ENCODE measurements at regions not wholly inside any gene's neighbourhood (a gene's known extent, or its start where the extent isn't known, plus 50 kb on each side); places are given as distances from the start of the nearest gene placed in this dataset.

DNA sequence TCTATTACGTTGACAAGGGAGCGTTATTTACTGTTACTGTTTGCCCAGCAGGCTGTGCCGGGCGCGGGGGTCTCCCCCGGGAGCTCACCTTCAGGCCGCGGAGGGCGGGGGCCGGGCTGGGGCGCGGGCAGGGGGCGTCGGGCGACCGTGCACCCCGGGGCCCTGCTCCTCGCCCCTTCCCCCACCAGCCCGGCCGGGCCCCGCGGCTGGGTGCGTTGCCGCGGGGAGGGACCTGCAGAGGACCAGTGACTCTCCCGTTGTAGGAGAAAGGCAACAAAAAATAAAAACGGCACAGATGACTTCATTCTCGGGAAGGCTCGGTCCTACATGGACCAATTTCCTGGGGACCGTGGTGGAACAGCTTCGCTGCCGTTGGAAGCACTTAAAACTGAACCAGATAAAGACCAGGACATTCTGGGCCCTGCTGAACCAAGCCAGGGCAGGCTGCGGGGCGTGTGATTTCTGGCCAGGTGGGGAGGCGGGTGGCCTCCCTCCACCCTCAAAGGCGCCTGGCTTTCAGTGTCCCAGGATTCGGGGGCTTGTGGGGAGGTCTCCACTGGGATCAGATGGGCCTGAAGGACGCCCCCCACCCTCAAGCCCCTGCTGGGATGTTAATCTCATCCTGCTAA lies 57.4 kb downstream of the IGLL1 start:
- DNase-seq (ENCODE audit: low read depth in 4 of 4, low spot score in 2 of 4): no peak

DNA sequence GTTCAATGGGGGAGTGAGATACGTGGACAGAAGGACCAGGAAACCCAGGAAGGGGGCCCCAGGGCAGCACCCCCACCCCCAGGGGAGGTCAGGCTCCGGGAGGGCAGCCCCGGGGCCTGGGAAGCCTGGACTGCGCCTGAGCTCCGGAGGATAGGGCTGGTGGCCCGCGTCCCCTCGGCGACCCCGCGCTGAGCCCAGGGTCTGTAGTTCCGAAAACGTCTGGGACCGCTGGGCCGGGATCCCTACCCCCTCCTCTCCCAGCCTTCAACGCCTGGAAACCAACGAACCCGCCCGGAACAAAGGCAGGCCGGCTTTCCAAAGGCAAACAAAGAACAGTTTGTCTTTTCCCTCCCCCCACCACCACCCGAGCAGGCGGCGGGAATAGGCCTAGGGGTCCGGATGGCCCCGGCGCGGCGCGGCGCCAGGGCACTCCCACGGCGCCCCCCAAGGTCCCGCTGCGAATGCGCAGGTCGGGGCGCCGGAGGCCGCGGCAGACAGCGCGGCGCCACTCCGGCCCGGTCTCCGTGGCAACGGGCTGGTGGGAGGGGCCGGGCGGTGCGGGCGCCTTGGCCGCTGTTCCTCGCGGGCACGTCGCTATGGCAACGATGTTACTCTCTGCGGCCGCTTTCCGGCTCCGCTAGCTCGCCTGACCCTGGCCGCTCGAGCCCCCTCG lies 58.5 kb downstream of the IGLL1 start:
- peak; percentile 81 to 92 (median 86) for DNase-seq (ENCODE audit: low read depth in 4 of 4, low spot score in 2 of 4)

DNA sequence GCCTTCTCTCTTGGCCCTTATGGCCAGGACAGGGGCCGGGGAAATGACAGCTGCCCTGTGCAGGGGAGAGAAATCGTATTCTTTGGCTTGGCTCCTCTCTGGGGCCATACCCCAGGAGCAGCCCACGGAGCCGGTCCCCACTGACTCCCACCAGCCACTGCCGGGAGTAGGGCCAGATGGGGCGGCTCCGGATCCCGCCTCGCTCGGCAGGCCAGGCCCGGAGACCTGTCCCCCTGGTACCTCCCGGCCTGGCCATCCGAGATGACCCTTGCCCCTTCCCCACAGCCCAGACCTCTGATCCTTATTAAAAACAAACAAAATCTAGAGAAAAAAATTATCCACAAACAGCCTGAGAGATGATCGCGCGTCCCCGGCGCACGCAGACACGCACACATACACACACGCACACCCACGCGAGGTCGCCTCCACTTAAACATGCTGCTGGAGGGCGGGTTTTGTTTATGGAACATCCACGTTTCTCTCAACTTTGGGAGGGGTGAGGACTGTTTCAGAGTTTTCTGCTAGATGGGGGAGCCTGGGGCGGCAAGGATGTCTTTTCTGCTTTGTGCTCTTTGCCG lies 59.1 kb downstream of the IGLL1 start:
- peak in 1 of 4 donors; percentile 78 for DNase-seq (ENCODE audit: low read depth in 4 of 4, low spot score in 2 of 4)

DNA sequence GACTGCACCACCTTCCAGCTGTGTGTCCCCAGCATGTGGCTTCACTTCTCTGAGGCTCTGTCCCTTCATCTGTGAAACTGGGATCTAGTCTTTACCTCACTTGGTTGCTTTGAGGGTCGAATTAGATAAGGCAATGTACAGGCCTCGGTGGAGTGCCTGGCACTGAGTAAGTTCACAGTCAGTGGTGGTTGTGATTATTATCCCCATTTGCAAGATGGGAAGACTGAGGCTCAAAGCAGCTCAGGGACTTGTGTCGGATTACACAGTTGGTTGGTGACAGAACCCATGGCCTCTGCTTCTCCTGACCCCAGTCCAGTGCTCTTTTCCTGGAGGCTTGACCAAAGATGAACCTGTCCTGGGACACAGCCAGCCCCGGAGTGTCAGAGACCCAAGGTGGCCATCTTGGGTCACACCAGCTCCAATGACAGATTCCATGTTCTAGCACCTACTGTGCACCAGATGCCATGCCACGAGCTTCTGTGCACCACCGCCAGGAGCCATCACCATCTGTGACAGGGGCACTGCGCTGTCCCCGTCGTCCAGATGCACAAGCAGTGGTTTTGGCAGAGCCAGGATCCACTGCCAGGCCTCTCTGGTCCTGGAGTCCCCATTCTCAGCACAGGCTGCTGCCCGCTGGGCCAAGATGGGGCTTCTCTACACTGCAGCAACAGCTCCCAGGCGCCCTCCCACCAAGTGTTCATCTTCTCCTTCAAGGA lies 60.5 kb downstream of the IGLL1 start:
- no peak for DNase-seq (ENCODE audit: low read depth in 4 of 4, low spot score in 2 of 4)

DNA sequence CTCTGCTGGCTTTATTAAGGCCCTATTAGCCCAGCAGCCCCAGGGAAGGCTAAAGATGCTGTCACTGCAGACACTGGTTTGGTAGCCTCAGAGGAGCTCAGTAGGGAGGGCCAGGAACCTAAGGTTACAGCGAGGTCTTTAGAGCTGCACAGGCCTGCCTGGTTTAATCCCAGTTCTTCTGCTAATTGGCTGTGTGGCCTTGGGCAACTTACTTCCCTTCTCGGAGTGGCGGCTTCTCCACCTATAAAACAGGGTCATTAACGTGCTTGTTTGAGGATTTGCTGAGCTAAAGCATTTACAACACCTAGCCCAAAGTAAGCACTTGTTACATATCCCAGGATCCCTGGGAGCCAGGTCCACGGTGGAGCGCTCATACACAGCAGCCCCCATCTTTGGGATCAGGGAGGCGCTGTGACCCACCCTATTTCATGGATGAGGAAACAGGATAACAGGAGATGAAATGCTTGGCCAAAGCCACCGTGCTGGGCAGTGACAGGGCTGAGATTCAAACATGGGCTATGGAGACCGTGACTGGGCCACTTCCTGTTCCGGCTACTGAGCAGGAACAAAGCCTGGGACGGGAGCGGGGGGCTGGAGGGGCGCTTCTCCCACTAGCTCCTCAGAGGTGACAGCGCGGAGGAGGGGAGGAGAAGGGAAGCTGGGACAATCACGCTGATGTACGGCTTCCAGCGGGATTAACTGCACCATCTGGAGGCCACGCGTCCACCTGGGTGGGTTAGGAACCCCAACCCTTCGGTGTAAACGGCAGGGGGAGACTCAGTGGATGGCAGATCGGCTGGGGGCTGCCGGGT lies 61.5 kb downstream of the IGLL1 start:
- no peak for DNase-seq (ENCODE audit: low read depth in 4 of 4, low spot score in 2 of 4)

DNA sequence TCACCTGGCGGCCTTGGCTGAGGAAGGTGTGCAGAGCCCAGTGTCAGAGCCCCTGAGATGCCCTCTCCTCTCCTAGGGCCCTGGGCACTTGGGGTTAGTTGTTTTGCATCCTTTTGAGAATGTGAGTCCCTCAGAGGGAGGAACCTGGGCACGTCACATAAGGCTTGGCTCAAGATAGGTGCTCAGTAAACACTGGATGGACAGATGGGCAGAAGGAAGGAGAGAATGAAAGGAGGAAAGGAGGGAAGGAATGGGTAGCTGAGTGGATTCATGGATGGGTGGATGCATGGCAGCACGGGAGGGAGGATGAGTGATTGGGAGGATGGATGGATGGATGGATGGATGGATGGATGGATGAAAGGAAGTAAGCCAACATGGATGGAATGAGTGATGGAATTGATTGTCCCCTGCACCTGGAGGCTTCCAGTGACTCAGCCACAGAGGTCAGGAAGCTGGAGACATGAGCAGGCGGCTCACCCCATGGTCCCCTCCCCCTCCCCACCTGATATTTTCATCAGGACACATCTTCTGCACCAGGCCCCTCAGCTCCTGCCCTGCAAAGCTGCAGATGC lies 62.2 kb downstream of the IGLL1 start:
- no peak for DNase-seq (ENCODE audit: low read depth in 4 of 4, low spot score in 2 of 4)

DNA sequence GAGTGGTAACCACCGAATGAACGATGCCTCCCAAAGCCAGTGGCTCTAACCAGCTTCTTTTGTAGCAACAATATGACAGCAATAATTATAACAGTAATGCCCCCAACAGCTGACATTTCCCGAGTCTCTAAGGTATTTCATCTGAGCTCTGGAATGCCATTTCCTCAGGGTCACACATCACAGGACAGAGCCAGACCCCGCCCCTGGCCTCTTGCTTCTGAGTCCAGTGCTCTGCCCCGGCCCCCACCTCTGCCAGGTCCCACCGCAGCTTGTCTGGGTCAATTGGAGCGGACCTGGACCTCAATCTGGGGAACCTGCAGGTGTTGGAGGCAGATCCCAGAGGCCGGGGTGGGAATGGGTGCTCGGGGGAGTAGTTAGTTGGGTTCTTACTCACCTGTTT lies 63.8 kb downstream of the IGLL1 start:
- no peak for DNase-seq (ENCODE audit: low read depth in 4 of 4, low spot score in 2 of 4)

DNA sequence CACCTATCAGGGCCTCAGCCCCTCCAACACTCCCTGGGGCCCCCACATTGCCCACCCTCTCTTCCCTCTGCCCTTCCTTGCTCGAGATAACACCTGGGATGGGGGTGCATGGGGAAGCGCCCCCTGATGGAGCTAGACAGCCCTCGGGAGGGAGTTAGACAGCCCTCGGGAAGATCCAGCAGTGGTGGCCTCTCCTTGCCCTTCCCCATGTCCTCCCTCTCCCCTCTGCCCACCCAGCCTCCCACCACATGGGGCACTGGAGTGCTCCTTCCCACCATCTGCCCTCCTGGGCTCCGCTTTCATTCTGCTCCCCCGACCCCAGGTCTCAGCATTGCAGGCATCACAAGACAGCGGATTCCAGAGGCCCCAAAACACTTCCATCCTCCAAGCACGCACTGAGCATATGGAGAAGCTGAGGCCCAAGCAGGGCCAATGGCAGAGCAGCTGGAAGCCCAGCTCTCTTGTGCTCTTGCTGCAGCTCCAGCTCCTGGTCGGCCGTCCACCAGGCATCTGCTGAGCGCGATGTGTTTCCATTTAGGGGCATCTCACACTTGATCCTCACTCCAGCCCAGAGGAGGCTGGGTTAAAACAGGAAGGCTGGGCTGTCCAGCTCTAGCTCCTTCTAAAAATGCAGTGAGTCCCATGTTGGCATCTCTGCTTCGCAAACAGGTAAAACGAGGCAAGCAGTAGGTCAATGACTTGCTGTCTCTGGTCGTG lies 65.6 kb downstream of the IGLL1 start:
- no peak for DNase-seq (ENCODE audit: low read depth in 4 of 4, low spot score in 2 of 4)

DNA sequence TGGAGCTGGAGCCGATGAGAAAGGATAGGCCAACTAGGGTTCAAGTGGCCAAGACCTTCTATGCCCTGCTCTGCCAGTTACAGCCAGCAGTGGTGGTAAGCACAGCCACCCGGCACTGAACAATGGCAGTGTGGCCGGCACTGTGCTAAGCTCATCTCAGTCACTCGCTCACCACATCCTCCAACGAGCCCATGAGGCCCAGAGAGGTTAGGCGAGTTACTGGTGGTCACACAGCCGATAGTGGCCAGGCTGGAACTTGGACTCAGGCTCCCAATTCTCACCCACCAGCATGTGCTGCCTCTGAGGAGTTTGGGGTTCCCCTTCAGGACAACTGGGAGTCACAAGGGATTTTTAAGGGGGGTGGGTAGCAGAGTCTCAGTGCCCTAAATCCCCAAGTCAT lies 66.4 kb downstream of the IGLL1 start:
- DNase-seq (ENCODE audit: low read depth in 4 of 4, low spot score in 2 of 4): no peak

DNA sequence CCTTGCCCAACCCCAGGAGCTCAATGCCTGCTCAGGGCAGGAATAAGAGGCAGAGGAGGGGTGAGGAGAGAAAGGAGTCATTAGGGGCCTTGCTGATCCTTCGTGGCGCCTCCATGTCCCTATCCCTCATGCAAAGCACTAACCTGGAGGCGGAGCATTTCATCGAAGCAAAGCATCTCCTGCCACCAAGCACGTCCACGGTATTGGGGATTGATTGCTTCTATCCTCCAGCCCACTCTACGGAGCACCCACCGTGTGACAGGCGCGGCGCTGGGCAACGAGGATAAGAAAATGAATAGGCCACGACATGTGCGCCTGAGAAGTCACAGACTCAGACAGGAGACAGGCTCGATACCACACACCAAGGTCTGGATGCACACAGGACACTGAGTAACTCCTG lies 67.0 kb downstream of the IGLL1 start:
- no peak for DNase-seq (ENCODE audit: low read depth in 4 of 4, low spot score in 2 of 4)

DNA sequence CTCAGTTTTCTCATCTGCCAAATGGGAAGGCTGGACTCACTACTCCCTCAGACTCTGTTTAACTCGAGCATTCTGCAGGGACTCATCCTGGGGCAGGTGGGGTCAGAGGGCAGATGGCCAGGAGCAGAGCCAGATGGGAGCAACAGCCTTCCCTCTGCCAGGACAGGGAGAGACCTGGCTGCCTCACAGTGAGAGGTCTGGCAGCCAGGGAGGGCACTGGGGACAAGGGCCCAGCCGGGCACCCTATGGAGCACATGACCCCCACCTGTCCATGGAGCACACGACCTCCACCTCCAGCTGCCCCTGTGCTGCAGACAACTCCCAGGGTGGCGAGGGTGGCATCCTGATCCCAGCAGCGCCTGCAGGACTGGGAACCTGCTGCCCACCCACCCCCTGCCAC lies 67.4 kb downstream of the IGLL1 start:
- no peak for DNase-seq (ENCODE audit: low read depth in 4 of 4, low spot score in 2 of 4)

DNA sequence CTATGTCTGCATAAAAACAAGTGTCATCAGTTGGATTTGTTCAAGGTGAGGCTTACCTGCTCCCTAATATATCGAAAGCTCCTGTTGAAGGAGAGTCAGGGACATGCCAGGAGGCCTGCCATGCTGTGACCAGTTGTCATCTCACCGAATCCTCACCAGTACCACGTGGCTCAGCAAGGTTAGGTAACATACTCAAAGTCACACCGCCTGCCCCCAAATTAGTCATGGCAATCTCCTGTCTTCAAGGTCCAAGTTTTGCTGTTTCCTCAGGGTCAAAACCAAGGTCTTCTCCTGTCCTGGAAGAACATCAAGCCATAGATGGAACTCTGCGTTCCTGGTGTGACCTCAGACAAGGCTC lies 67.8 kb downstream of the IGLL1 start:
- no peak for DNase-seq (ENCODE audit: low read depth in 4 of 4, low spot score in 2 of 4)

DNA sequence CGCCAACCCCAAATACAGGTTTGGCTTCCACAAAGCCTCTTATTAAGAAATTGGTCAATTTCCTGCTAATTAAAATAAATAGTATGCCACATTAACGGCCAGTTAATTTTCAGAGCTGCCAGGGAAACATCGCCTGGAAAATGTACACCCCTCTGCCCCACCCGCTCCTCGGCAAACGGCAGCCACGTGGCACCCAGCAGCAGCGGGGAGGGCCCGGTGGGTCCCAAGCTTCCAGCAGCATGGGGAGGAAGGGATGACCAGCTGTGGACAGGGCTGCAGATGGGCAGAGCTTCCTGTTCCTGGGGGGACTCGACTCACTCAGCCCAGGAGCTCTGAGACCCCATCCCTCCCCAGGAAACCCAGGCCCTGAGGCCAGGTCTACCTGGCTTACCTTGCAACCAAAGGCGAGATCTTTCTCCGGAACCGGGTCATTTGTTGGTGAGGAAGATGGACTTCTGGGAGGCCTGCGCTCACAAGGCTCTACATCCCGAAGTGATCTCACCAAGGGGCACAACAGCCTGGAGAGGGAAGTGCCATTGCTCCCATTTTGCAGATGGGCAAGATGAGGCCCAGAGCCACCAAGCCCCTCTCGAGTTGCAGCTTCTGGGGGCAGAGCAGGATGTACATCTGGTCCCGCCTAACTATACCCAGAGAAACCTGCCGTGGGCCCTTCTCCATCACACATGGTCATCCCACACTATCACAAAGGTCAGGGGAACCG lies 68.3 kb downstream of the IGLL1 start:
- no peak for DNase-seq (ENCODE audit: low read depth in 4 of 4, low spot score in 2 of 4)

DNA sequence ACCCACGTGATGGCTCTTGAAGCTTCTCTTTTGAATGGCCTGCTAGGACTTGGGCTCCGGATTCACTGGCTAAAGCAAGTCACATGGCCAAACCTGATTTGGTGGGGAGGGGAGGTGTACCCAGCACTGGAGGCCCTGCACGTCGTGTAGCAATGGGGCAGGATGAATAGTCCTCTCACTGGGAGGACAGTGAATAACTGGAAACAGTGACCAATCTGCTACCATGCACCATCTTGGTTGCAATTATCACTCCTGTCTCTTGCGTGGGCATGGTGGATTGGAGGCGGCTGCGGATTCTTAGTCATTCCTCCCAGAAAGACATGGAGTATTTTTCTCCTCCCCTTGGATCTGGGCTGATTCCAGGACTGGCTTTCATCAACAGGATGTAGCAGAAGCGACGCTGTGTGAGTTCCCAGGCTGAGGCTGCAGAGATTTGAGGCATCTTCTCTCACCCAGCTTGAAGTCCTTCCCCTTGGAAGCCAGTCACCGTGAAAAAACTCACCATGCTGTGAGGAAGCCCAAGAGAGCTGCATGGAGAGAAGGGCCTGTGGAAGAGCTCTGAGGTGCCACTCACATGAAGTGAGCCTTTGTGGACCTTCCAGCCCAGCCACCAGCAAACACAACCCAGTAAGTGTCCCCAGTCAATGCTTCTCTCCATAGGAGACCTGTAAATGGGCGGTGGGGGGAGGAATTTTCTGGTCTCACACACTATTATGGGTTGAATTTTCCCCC lies 70.4 kb downstream of the IGLL1 start:
- no peak for DNase-seq (ENCODE audit: low read depth in 4 of 4, low spot score in 2 of 4)

DNA sequence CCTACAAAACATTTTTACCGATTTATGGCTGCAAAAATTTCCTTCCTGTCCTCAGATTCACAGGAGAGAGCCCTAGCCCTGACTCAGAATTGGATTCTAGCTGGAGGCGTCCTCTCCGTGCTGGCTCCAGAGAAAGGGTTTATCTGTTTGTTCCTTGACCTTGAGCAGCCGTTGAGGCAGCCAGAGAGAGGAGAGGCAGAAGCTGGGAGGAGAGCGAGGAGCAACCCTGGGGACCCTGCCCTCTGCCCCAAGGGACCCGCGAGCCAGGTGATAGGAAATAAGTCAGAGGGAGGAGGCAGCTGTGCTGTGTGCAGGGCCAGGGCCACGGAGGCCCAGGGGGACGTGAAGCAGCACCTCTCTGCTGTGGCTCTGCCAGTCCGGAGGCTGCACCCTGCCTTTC lies 75.6 kb downstream of the IGLL1 start:
- no peak for DNase-seq (ENCODE audit: low read depth in 4 of 4, low spot score in 2 of 4)

DNA sequence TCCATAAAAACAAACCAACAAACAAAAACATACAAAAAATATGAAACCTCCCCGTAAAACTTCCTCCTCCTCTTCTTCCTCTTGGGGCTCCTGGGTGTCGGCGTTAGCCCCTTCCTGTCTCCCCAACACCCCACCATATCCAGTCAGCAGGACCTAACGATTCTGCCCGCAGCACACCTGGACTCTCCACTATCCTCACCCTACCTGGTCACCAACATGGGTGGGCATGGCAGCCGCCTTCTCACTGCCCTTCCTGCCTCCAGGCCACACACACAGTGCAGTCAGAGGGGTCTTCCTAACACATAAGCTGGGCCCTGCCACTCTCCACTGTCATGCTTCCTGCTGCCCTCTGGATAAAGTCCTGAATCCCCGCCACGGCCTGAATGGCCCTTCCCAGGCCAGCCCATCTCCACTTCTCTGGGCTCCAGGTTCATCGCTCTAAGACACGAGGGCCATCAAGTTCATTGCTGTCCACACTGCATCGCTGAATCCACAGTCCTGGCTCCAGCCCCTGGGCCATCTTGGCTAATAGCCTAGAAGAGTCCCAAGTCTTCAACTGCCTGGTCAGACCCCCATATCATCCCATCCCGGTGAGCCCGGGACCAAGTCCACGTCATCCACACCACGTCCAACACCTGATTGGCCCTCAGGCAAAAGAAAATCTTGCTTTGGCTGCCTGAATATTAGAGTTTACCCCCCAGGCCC lies 76.2 kb downstream of the IGLL1 start:
- DNase-seq (ENCODE audit: low read depth in 4 of 4, low spot score in 2 of 4): no peak

DNA sequence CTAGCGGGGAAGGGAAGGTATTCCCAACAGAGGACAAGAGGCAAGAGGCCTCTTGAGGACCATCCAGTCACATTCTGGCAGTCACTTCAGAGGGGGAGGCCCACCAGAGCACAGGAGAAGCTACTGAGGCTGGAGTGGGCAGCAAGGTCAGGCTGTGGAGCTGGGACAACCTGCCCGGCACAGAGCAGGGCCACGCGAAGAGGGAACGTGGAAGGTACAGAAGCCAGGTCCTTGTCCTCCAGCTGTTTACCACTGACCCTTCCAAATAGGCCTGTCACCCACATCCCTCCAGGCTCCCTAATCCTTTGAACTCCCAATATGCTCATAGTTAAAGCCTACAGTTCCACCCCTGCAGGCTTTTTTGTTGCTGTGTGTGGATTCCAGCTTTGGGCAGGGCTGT lies 76.9 kb downstream of the IGLL1 start:
- DNase-seq (ENCODE audit: low read depth in 4 of 4, low spot score in 2 of 4): no peak

DNA sequence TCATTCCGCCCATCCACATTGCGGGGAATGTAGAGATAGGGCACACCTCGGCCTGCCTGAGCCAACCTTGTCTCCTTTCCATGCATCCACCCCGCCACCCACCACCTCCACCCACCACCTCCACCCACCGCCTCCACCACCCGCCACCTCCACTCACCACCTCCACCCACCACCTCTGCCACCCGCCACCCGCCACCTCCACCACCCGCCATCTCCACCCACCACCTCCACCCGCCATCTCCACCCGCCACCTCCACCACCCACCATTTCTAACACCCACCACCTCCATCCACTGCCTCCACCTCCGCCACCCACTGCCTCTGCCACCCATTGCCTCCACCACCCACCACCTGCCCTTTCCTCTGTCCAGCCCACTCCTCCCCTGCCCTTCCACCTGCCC lies 78.4 kb downstream of the IGLL1 start:
- DNase-seq (ENCODE audit: low read depth in 4 of 4, low spot score in 2 of 4): no peak

Data from left renal cortex interstitium (tissue), 4 donors.